GM19351 (cell line): ENCODE measurements at regions not wholly inside any gene's neighbourhood (a gene's known extent, or its start where the extent isn't known, plus 50 kb on each side); places are given as distances from the start of the nearest gene placed in this dataset.

Source experiments
- ATAC-seq: cut with Tn5 transposase; IDR thresholded peaks from one replicate; pipeline ENCODE4 v1.9.1; 2021; ENCODE audit warnings: mild to moderate bottlenecking, moderate library complexity; ENCODE audit not compliant: unreplicated experiment

DNA sequence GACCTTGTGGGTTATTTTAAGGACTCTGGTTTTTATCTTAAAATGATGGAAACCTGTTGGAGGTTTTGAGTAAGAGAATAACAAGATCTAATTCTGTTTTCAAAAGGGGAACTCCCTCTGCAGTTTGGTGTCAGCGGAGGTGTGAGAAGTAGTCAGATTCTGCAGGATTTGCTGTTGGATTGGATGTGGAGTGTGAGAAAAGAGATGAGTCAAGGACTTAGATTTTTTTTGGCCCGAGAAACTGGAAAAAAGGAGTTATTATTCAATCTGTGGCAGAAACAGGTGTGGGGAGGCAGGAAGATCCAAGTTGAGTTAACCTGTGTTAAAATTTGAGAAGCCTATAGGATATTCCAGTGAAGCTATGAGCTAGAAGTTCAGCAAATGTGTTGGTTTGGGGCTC, 337.2 kb upstream of the FANCL start:
- ATAC-seq: no peak

DNA sequence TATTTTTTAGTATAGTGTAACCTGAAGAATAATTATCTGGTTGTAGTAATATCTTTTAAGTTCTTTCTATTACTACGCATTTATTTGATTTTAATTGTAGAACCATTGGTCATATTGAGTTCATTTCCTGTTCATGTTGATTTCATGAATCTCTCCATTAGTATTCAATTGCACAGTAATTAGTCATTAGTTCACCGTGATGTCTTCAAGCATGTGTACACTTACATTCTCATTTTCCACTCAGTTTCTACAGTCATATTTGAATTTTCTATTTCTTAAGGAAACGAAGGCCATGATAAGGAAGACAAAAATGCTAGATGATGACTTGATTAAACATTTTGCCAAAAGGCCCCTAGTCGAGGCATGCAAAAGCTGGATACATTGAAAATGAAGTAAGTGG, 333.7 kb upstream of the FANCL start:
- no peak for ATAC-seq

DNA sequence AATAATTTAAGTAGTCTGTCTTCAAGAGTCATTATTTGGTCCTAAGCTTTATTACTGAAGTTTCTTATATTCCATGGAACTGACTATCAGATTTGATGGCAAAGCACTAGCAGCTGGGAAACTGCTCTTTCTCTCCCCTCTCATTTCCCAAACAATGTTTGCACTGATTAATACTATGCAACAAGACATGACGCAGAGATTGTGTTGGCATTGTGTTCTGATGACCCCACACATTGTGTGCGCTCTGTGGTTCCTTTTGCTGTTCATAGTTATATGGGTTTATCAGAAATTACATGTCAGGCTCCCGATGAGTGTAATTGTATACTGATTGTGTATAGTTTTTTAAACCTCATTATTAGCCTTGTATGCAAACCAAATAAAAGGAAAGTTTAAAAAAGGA, 331.6 kb upstream of the FANCL start:
- ATAC-seq: no peak

DNA sequence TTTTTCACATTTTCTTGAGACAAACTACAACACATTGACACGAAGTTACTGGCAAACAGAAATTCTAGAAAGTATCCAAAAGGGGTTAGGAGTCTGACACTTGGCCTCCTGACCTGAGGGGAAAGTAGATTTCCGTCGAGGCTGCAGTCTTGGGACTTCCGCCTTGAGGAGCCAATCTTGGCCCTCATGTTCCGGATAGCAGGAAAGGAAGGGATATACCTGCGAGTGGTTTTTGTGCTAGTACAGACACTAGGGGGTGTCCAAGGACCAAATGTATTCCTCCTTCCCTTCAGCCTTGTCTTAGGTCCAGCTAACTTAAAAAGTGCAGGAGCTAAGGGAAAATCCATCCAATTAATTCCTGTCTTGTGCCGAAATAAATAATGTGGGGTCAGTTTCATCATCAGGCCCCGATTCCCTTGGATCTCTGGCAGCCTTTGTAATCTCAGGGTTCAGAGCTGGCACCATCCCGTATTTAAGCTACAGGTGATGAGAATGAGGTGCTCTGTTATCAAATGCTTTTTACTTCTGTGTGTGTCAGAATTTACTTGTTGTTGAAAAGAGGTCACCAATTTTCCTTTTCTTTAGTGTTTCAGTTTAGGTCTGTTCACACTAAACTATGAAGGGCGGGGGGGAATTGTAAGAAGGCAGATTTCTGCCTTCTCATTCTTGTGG, 330.2 kb upstream of the FANCL start:
- ATAC-seq: peak; percentile 67

DNA sequence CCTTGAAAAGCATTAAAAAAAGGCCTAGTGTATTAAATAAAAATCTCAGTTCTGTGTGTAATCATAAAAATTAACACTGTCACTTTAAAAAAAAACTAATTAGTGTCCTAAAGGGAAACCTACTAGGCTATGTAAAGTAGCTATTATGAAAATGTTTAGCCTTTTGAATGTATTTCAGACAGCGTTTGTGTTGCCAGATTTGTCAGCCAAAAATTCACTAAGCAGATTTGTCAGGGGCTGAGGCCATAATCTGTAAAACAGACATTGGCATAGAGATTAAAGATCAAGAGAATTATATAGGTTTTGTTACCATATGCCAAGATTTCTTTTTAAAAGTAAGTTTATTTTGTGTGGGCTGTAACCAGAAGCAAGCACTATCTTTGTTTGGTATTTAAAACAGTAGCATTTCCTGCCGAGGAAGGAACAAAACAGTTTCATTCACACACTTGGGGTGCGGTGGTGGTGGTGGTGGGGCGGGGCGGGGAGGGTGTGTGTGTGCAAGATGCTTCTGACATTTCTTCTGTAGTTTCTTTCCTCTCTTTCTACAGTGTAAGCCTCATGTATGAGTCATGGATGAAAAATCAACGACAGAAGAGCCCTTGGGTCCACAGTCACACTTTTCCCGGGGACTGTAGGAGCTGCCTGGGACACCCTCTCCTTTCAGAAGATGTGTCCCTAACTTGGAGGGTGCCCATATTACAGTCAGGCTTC, 328.5 kb upstream of the FANCL start:
- peak; percentile 78 for ATAC-seq

DNA sequence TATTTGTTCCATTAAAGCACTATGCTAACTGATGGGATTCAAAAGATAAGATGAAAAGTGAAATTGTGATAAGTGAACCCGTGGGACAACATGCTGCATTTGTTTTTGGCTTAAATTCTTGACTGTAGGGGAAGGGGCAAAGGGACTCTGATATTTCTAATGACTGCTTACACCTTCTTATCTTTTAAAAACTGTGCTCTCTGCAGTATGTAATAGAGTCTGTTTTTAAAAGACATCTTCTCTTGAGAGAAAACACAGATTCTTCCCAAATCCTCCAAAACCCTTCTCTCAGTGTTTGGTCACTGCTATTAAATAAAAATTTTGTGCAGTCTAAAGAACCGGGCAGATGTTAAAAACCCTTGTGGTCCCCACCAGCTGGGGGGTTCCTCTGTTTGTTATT, 327.8 kb upstream of the FANCL start:
- ATAC-seq: no peak

DNA sequence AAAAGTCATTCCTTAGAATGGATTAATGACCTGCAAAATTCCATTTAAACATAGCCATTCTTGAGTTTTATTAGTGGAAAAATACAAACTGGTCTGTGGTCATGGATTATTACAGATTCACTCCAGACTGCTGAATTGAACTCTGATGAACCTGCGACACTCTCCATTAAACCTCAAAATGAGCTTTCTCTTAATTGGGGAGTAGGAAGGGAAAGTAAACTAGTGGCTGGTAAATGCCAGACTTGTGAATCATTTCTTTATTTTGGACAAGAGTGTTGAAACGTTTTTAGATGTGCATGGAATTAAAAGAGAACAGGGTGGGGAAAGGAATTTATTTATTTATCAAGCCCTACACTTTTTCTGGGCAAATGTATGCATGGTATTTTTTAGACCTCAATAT, 321.2 kb upstream of the FANCL start:
- no peak for ATAC-seq

DNA sequence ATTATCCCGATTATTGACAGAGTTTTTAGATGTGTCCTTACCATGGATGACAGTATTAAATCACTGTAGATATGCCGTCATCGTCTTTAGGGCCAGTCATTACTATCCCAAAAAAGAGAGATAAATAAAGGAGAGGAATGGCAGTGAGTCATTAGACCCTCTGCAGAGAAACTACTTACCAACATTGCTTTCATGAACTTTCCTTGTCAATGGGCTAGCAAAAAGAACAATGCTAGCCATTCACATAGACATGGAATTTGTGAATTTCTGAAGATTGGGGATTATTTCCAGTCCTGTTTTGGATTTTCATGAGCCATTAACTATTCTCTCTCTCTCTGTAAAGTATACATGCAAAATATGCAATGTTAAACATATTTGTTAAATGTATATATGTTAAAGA, 319.4 kb upstream of the FANCL start:
- ATAC-seq: no peak

DNA sequence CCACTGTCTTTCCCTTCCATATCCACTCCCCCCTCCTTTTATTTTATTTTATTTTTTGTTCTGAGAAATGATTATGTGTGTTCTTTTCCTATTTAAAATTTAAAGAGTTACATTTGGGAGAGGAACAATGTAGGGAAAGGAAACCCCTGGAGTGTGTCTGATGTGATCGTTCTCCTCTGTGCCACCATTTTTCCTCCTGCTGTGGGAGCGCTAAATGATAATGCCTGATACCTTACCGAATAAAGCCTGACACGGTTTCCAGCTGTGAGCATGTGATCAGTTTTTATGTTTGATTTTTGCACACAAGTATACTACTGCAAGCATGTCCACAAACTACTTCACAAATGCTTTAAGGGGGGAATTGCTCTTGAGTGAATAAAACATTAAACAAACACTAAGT, 317.8 kb upstream of the FANCL start:
- ATAC-seq: no peak

DNA sequence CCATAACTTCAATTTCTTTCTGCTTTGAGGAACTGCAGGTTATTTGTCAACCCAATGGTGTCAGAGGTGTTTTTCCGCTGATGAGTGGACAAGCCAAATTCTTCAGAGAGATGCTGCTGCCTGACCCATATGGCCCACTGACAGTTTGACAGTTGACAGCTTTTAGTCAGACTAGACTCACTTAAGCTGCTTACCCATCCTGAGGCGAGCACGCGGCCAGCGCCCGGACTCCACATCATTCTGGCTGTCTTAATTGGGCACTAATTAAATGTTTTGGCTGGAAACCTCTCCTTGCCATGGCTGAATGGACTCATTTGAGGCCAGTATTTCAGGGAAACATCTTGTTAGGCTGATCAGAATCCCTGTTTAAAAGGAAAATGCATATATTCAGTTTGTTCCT, 316.1 kb upstream of the FANCL start:
- no peak for ATAC-seq

DNA sequence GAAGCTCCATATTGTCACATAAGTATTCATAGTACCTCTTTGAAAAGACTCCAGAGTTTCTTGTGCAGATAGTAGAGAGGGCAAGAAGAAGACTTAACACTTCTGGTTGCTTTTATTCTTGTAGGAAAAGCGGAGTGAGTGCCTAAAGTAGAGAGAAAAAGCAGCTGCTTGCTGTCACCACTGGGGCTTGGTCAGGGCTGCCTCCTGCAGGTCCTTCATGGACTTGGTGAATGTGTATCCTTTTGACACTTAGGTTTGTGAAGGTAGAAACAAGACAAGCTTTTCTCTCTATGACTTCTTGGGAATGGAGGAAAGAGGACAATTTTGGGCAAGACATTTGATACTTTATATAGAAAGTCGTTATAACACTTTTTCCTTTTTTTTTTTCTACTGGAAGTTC, 312.8 kb upstream of the FANCL start:
- ATAC-seq: peak; percentile 56

DNA sequence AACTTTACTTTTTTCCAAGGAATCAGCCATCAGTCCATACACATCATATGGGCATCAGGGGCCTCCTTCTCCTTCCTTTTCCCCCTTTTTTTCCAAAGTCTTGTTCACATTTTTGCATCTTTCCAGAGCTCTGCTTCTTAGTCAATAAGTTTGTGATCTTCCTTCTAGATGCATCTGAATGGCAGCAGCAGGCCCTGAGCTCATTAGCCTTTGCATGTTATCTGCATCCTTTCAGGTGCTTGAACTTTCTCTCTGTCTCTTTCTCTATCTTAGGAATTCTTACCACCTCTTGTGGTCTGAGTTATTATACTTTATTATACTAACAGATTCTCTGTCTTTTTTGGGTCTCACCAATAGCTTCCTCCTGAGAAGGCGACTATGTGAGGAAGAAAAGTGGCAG, 312.4 kb upstream of the FANCL start:
- no peak for ATAC-seq

DNA sequence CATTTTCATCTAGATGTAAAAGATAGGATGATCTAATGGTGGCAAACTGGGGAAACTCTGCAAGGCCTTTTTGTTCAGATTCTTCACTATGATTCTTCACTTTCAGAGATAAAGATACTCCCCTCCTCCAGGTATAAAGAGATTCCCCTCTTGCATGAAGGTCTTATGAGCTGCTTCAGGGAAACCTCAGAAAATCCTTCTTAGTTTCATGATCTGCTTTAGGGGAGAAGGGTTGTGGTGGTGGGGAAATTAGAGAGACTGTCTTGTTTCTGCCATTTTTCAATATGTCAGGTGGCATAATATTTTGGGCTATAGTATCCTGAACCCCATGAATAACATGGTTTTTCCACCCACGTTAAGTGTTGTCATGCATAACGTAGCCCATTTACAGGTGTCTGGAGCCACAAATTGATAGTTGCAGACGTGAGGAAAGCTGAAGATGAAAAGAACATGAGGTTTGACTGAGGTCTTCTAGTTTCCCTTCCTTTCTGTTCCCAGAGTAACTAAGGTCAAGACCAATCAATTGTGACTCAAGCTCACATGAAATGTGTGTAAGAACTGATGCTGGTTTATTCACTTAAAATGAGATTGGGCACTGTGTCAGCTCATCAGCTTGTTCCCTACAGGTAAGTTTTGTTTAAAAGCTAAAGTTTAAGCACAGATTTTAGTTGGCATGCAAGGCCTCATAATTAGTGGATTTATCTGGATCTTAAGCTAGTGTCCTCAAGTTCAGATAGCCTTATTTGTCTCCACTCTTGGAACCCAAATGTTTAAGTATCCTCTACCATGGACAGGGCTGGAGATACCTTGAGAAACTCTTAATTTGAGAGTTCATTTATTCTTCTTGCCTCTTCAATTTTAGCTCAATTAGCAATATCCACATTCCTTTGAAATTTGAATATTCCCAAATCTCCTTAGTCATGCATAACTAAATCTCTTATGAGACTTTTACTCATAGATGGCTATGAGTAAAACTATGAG, 304.5 kb upstream of the FANCL start:
- ATAC-seq: peak; percentile 33

DNA sequence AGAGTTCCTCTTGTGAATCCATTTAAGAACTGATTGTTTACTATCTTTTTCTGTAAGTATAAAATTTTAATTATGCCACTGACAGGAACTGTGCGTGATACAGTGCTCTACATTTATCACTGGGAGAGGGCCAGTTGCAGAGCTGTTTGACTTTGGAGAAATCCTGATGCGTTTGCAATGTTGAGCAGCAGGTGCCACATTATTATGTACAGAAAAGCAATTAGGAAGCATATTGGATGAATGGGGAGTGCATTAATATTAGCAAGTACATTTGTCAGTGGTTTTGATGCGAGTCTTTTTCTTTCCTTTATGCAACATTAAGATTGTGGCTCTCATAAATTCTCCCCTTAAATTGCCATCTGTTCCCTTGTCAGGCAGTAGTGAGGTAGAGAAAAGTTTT, 302.3 kb upstream of the FANCL start:
- ATAC-seq: no peak

DNA sequence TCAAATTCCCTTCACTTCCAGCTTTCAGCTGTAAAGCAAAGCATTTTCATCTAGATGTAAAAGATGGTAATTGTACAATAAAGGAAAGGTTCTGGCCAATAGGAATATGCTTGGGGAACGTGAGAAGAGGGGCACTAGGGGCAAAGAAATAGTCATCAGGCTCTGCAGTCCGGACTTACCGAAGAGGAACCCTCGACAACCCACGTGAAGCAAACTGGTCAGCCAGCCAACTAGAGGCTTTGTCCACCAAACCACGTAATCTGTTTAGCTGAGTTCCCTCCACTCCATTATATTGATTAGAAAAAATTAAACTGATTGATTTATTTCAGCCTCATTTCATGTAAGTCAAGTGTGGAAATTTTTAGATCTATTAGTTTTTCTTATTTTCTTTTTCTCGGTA, 300.4 kb upstream of the FANCL start:
- no peak for ATAC-seq

DNA sequence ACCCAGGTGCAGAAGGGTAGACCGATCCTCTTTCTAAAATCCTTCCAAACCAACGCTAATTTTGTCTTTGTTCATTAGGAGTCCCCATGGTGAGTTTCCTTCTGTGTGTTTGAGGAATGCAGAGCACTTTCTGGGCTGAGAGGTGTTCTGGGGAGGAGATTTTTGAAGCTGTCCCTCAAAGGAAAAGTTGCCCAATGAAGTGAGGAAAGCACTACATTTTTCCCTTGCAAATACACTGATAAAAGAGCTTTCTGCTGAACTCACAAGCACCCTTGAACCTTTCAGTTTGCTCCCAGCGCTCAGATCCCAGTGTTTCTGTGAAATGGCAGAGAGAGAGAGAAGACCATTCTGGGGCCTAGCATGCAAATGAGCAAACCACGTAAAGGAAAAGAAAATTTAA, 299.6 kb upstream of the FANCL start:
- ATAC-seq: no peak

DNA sequence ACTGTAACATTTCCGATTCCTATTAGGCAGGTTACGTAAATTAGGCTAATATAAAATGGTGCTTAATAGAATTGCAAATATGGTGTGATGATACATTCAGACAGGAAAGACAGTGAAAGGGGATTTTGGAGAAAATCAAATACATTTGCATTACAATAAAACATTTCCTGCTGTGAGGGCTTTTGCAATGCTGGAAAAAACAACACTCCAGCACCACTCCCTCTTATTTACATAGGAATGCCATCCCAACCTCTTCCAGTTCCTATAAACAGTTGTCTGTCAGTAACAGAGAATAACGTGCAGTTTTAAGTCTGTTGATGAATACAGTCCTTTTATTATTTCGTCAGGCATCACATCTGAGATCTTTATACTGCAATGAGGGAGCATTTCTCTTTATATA, 298.8 kb upstream of the FANCL start:
- ATAC-seq: no peak

DNA sequence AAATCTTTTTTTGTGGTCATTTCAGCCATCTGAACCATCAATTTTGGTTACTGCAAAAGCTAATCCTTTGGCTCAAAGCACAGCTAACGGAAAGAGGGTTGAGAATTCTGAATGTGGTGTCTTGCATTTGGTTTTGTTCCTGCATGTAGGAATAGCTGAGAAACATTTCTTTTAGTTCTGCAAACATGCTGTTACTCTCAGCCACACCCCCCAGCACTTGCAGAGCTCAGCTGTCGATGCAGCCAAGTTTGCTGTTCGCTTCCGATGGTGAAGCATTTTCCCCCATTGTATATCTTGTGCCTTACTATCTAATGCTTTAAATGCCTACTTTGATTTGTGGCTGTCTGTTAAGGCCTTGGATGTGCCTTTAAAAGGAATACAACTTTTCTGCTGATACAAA, 294.9 kb upstream of the FANCL start:
- ATAC-seq: no peak

DNA sequence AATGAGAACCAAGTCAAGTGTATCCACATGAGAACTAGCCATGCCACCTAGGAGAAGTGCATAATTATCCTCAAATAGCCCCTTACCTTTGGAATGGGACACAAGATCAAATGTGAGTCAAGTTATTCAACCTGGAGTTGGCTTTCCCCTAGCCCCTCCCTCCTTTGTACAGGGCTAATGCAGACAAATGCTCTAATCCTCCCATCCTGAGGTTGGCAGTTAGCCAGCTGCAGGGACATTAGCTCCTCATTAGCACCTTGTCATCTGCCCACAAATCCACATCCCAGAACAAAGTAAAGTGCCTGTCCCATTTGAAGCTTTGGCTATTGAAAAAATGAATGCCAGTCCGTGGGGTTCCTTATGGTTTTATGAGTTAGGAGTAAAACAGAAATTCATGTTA, 294.1 kb upstream of the FANCL start:
- no peak for ATAC-seq

DNA sequence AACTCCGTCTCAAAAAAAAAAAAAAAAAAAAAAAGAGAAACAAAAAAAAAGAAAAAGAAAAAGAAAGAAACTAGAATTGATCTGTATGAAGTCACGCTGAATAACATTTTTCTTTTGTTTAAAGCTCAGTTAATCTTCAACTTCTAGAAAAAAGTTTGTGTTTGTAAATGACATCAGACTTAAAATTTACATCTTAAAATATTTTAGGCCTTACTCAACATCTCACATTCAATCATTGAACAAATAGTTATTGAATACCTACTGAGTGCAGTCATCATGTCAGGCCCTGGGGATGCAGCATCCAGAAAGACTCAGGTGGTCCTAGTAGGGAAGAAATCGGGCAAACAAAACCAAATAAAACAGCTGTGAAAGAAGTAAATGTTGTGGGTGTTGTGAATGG, 292.3 kb upstream of the FANCL start:
- no peak for ATAC-seq

DNA sequence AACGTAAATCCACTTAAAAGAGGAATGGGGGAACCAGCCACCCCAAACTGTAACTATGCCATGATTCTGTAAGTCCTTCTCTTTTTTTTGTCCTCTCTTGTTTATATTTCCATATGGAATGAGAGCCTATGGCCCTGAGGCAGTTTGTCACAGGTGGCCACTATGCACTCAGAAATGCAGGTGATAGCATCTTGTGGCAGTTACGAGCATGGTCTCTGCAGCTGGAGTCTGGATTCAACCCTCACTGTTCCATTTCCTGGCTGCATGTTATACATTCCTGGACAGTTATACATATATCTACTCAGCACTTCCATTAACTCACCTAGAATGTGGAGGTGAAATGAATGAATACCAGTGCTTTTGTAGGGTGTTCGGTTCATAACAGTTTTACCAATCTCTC, 291.5 kb upstream of the FANCL start:
- ATAC-seq: no peak

DNA sequence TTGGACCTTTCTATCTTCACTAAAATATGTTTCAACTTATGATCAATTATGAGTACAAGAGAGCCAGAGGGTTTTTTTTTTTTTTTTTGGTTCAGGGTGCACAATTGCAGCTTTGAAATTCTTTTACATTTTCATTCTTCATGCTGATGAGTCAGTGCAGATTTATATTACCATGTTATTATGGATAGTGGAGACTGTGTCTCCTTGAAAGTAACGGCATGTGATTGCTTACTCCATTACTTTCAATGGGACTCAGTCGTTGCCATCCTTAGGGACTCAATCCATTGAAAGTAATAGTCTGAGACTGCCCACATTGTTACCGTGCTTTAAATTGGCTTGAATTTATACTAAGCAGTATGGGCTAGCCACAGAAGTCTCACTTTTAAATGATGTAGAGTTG, 286.5 kb upstream of the FANCL start:
- no peak for ATAC-seq
